GM19438 (cell line): ENCODE measurements at regions not wholly inside any gene's neighbourhood (a gene's known extent, or its start where the extent isn't known, plus 50 kb on each side); places are given as distances from the start of the nearest gene placed in this dataset.

Source experiments
- ATAC-seq: cut with Tn5 transposase; IDR thresholded peaks from one replicate; pipeline ENCODE4 v1.9.1; 2021; ENCODE audit warnings: low read depth; ENCODE audit not compliant: unreplicated experiment

DNA sequence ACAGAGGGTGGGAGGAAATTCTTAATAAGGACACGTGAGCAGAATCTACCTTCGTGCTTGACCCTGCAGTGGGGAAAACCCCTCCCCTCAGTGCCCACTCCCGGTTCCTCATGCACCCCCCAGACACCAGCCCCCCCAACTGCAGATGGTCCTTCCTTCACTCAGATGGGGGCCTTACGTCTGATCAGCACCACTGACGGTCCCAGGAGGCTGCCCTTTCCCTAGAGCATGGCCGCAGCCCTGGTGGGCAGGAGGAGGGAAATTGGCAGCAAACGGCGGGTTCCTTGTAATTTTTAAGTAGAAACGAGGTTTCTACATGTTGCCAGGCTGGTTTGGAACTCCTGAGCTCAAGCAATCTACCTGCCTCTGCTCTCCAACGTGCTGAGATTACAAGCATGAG, 477.7 kb downstream of the TBC1D22A start:
- no peak for ATAC-seq

DNA sequence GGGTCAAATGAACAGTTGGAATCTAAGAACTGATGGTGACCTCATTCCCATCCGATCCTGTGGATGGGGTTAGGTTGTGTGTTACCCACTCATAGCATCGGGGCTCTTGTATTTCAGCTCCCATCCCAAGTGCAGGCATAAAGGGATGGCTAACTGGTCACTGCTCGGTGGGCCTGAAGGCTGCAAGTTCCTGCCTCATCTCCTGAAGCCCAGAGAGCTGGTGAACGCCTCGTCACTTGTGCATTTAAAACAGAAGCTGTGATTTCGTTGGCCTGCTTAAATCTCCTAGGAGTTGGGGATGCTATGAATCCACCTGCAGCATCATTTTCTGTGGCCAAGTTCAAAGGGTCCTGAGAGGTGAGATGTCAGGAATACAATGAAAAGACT, 477.0 kb downstream of the TBC1D22A start:
- ATAC-seq = no peak

DNA sequence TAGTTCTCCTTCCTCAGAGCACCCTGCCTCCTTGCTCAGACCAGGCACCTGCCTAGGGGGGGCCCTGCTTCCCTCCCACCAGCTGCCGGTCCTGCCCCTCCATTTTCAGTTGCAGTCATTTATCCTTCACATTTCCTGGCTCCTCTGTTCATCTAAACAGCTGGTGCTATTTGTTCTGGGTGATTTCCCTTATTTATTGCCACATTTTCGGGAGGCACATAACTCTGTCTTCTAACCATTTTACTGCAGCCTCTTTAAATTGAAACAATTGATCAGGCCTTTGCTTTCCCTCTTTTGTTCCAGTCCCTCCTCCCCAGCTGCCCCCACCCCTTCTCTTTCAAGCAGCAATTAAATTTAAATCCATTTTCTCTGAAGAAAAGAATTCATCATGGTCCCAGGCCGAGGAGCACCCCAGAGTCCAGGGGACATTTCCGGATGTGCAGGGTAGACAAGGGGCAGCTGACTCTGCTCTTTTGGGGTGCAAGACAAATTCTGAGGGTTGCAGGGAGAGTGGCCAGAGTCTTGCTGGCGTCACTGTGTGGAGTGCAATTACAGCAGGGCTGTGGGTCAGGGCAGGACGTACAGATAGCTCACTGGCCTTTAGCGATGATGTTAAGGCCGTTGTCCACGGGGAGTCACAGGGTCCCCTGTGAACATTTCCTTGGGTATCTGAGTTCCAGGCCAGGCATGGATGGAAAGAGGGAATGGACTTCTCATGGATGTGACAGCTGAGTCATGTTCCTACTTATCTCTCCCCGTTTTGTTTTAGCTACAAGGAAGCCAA, 476.4 kb downstream of the TBC1D22A start:
- no peak for ATAC-seq

DNA sequence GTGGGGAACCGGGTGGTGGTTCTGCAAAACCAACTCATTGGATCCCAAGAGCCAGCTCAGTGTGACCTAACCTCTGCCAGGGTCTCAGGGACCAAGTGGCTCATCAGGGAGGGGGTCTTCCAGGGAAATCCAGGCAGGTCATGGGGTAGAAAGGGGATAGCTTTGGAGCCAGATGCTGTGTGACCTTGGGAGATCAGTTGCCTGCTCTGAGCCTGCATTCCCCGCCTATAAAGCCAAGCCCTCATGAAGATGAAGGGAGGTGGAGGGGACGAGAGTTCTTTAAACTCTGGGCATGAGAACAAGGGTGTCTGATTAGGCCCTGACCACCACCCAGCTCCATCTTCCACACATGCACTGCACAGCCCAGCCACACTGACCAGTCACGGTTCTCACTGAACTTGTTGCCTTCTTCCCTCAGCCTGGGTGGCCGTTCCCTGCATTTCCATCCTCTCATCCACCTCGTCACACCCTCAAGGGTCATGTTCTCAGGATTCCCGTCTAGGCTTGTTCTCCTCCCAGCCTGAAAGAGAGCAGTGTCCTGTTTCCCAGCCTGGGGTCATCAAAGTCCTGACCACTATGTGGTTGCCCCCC, 475.5 kb downstream of the TBC1D22A start:
- ATAC-seq = no peak

DNA sequence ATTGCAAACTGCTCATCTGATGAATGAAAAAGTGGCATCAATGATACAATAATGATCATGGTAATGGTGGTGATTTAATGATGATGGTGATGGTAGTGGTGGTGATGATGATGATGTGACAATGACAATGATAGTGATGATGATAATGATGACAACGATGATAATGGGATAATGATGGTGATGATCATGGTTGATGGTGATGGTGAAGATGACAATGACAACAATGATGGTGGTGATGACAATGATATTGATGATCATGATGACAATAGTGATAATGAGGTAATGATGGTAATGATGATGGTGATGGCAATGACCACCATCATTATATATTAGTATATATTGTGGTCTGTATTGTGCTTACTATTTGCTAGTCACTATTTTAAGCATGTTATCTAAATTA, 474.3 kb downstream of the TBC1D22A start:
- no peak for ATAC-seq

DNA sequence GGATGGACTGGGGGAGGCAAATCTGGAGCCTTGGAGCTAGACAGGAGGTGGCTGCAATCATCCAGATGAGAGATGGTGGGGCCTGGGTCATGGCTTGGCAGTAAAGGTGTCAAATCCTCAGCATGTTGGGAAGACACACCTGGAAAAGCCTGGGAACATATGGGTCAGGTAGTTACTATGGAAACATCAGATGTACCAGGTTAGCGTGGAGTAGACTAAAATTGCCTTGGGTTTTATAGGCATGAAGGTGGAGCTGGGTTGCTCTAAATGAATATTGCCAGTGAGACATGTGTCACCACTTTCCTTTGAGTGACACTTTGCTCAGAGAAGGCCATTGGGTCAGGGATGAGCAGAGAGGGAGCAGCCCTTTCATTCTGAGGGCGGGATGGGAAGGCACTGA, 473.7 kb downstream of the TBC1D22A start:
- no peak for ATAC-seq

DNA sequence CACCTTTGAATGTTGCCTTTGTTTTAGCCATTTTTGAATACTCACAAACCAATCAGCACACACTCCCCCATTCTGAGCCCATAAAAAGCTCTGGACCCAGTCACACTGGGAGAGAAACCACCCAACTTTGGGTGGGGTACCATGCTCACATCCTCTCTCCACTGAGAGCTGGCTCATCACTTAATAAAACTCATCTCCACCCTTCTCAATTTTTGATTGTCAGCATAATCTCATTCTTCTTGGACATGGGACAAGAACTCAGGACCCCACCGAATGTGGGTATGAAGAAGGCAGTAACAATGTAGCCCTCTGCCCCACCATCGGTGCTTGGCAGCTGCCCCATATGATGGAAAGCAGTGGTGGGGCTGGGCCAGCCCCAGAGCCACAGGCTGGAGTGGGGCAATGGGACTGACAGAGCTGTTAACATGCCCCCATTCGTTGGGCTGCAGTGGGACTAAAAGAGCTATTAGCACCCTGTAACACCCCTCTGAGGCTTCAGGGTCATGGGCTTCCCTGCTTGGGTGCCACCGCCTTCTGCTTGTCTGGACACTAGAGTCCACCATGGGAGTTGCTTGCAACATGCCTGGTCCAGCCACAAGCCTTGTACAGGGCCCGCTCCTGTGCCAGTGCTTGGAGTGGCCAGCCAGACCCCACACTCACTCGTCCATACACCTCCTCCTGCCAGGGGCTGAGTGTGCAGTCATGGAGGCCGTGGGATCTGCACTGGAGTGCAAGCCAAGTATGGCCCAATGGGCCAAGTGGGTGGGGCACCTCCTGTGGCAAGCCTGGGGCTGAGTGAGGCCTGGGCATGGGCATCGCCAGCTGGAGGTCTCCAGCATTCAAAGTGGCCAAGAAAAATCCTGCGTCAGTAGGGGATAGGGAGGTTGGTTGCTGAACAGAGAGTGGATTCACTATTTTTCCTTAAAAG, 471.1 kb downstream of the TBC1D22A start:
- ATAC-seq = no peak

DNA sequence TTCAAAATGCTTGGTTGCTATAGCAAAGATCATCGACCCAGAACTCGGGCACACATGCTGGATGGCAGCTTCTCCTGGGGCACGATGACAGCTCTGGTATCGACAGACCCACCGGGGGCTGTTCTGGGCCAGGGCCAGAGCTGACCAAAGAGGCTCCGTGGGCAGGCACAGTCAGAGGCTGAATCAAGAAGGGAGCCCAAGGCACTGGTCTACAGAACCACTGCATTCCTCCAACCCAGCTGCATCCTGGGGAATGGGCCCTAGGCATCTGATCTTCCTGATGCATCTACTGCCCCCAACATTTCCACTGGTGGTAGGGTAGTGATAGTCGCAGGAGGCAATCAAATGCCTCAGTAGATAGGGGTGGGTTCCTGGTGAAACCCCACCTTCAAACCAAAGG, 470.3 kb downstream of the TBC1D22A start:
- no peak for ATAC-seq

DNA sequence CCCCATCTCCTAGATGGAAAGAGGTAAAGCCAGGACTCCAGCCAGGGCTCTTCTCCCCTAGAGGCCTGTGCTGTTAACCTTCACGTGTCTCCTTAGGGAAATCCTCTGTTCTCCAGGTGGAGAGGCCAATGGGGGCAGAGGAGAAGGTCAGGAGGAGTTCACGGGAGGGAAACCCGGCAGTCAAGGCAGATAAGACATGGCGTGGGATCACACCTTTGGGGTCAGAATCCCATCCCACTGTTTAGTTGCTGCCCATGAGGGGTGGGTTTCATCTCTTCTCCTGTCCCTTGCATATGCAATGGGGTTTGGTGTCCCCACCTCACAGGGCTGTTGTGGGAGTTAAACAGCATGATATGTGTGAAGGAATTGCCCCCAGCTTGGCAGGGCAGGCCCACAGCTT, 469.7 kb downstream of the TBC1D22A start:
- no peak for ATAC-seq

DNA sequence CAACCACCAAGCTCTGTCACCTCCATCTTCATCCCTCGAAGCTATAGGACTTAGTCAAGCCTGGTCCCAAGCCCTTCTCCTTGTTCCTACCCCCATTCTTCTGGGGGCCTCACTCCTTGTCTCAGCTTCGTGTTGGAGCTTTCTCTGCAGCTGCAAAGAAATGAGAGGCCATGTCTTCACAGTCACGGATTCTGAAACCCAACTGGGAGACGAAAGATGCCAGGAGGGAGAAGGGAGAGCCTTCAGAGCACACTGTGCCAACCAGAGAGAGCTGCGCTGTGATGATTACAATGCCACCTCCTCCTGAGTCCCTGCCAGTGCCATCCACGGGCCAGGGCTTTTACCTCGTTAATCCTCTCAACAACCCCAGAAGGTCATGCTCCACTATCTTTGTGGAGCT, 469.3 kb downstream of the TBC1D22A start:
- no peak for ATAC-seq

DNA sequence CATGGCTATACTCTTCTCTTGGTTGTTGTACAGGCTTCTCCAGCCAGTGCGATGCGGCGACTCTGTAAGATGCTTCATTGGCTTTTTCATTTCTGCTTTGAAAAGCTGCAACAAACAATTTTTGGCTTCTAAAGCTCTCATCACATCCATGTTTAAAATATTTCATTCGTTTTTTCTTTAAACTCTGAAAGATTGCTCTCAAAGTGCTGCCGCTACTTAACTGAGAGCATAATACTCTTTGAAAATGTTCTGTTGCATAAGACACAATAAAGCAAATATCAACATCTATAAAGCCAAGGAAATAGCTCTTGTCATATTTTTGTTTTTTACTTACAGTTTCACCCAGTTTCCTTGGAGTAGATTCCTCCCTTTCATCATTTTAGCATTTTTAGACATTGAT, 468.3 kb downstream of the TBC1D22A start:
- no peak for ATAC-seq

DNA sequence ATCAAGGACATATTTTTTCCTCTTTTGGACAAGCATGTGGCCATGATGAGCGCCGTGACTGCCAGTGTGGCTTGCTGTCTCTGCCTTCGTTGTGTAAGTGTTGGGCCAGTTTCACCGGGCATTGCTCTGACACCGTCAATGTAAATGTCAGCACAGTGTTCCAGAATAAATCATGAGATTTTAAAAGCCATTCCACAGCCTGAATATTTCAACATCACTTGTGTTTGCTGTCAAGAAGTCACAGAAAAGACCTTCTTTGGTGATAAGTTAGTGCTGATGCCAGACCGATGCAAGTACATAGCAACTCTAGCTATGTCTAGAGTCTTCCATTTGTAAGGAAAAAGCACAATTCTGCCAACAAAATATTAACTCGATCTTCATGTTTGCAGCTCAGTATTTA, 467.8 kb downstream of the TBC1D22A start:
- ATAC-seq = no peak

DNA sequence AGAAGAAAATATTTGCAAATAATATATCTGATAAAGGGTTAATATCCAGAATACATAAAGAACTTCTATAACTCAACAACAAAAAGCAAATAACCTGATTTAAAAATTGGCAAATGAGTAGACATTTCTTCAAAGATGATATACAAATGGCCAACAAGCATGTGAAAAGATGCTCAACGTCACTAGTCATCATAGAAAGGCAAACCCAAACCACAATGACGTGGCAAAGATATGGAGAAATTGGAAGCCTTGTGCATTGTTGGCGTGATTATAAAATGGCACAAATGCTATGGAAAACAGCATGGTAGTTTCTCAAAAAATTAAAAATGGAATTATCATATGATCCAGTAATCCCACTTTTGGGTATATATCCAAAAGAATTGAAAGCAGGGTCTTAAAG, 466.3 kb downstream of the TBC1D22A start:
- ATAC-seq = no peak

DNA sequence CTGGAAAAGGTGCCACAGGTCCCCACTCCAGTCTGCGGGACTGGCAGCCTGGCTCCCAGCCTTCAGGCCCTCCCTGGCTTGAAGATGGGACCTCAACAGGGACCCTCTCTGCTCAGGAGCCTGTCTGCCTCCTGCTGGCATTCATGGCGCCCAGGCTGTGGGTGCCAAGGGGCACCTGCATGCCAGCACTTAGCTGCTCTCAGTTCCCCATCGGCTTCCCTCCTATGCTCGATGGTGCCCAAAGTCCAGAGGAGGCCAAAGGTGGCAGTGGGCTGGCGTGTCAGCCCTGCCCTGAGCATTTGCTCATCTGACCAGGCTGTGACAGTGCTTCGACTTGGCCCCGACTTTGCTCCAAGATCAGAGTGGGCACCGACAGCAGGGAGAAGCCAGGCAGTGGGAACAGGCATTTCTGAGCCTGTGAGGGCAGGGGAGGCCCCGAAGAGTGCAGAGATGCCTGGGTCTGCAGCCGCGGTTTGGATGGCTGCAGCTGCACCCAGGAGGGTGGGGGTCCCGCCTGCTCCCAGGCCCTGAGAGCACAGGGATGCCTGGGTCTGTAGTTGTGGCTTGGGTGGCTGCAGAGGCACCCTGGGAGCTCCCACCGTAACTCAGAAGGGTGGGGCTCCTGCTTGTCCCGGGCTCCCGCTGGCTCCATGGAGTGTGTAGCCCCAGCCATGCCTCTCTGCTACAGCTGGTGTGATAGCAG, 463.6 kb downstream of the TBC1D22A start:
- ATAC-seq = no peak

DNA sequence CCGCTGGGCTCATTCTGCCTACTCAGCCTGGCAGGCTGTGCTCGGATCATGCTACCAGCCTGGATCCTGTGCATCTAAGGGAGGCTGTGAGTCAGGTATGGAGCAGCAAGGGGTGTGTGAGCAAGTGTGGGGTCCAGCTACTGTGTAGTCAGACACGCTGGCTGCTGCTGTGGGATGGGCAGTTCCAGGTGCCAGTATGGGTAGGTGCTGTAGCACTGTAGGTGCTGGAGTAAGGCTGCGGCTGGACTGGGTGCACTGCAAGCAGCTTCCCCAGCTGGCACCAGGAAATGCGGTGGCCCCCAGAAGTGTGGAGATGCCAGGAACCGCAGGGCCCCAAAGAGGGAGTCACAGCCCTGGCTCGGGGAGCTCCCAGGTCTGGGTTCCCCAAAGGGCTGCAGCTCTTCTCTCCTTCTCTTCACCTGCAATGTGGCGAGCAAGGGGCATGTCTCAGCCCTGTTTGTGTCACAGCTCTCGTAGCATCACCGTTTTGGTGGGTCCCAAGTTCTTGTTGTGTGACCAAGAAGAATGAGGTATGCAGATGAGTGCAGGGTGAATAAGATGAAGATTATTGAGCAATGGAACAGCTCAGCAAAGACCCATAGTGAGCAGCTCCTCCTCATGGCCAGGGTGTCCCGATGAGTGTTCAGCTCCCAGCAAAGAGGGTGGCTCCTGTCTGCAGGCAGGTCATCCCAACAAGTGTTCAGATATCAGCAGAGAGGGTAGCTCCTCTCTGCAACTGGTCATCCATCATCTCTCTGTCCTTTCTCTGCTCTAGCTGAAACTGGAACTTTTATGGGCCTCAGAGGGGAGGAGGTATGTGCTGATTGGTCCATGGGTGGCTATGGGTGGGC, 462.9 kb downstream of the TBC1D22A start:
- no peak for ATAC-seq
